Activated T-helper 2 cell treated with anti-CD3 and anti-CD28 coated beads, Interferon-gamma antibody, Interleukin-2, Interleukin-4, amounts not matched to agents 10 μg/mL and 5 μg/mL and 100 μg/mL, durations not matched to agents 14 hours and 24 hours and 36 hours (primary cell): ENCODE measurements at regions not wholly inside any gene's neighbourhood (a gene's known extent, or its start where the extent isn't known, plus 50 kb on each side); places are given as distances from the start of the nearest gene placed in this dataset.

Experiments
- DNase-seq: peaks from one replicate; pipeline ENCODE4 v3.0.0; 2021; ENCODE audit warnings: low spot score
- H3K27ac Mint-ChIP-seq: one replicate; pipeline ENCODE4 v1.8.0; 2021; ENCODE audit warnings: mixed read lengths
- H3K27me3 Mint-ChIP-seq: one replicate; pipeline ENCODE4 v1.8.0; 2021; ENCODE audit warnings: low read depth, mixed read lengths
- H3K36me3 Mint-ChIP-seq: one replicate; pipeline ENCODE4 v1.8.0; 2021; ENCODE audit warnings: low read depth, mixed read lengths
- H3K4me1 Mint-ChIP-seq: one replicate; pipeline ENCODE4 v1.8.0; 2021; ENCODE audit warnings: low read depth, mixed read lengths
- H3K4me3 Mint-ChIP-seq: one replicate; pipeline ENCODE4 v1.8.0; 2021; ENCODE audit warnings: low read depth, mild to moderate bottlenecking, moderate library complexity, mixed read lengths
- H3K9me3 Mint-ChIP-seq: one replicate; pipeline ENCODE4 v1.8.0; 2021; ENCODE audit warnings: mixed read lengths
- intact Hi-C: fragments of 100-400 bp; cut with micrococcal nuclease; formaldehyde crosslinking; loops from one replicate; pipeline ENCODE4 v1.15.1; 2023

DNA sequence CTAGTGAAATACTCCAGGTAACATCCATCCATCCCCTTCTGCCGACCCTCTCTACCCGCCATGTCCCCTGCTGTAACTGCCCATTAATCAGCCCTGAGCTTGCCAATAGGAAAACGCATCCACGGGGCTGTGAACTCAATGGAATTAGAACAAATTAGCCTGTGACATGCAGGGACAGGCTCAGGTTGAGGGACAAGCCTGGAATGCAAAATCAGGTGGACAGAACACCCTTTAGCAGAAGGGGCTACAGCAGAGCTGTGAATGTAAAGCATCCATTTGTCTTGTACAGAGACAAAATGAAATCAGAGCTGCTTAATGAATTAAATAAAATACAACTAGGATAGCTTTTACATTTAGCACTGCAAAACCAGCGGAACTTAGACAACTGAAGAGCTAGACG, 187.3 kb upstream of the SASH1 start:
- DNase-seq, result no peak
- Mint-ChIP-seq H3K4me3 (no peak overlapping the region), H3K9me3 (no peaks in the 10 kb centered on the region), H3K27ac (no peak overlapping the region), H3K27me3 (peaks cover 3% of the 10 kb centered on the region), H3K4me1 (no peaks in the 10 kb centered on the region), H3K36me3 (no peaks in the 10 kb centered on the region)
- intact Hi-C loops, result no loop called here

DNA sequence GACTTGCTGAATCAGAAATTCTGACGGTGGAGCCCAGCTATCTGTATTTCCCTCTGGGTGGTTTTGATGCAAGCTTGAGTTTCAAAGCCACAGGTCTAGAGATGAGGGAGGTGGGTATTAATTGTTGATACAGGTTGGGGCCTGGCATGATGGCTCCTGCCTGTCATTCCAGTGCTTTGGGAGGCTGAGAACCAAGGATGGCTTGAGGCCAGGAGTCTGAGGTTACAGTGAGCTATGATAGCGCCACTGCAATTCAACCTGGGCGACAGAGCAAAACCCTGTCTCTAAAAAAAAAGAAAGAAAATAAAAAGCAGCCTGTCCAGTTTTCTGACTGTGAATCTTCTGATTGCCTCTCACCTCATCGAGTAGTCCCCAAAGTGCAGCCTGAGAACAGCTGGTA, 184.8 kb upstream of the SASH1 start:
- DNase-seq, result no peak
- Mint-ChIP-seq H3K36me3 (no peaks in the 10 kb centered on the region), H3K9me3 (no peaks in the 10 kb centered on the region), H3K27me3 (no peaks in the 10 kb centered on the region), H3K4me3 (no peak overlapping the region), H3K4me1 (no peaks in the 10 kb centered on the region), H3K27ac (no peak overlapping the region)
- intact Hi-C loops, result no loop called here

DNA sequence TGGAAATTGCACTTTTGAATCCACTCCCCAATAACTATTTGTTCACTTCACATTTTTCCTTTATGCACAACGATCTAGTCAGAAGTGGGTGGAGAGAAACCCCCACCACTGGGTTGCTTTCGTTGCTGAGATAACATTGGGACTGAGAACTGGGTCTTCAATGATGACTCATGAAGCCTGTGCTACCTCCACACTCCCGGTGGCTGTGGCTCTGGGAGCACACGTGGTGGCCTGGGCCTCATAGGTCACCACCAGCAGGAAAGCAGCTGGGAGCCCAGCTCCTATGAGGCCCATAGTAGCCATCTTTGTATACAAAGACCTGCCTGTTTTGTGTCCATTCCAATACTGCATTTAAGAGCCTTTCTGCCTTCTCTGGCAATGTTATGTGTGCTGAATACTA, 178.0 kb upstream of the SASH1 start:
- no peaks in the 10 kb centered on the region for H3K4me1 Mint-ChIP-seq
- no peaks in the 10 kb centered on the region for H3K27me3 Mint-ChIP-seq
- H3K9me3 Mint-ChIP-seq, result no peaks in the 10 kb centered on the region
- no peaks in the 10 kb centered on the region for H3K36me3 Mint-ChIP-seq
- no peak for DNase-seq
- no peak overlapping the region for H3K27ac Mint-ChIP-seq
- no peak overlapping the region for H3K4me3 Mint-ChIP-seq
- intact Hi-C loops, result no loop called here

DNA sequence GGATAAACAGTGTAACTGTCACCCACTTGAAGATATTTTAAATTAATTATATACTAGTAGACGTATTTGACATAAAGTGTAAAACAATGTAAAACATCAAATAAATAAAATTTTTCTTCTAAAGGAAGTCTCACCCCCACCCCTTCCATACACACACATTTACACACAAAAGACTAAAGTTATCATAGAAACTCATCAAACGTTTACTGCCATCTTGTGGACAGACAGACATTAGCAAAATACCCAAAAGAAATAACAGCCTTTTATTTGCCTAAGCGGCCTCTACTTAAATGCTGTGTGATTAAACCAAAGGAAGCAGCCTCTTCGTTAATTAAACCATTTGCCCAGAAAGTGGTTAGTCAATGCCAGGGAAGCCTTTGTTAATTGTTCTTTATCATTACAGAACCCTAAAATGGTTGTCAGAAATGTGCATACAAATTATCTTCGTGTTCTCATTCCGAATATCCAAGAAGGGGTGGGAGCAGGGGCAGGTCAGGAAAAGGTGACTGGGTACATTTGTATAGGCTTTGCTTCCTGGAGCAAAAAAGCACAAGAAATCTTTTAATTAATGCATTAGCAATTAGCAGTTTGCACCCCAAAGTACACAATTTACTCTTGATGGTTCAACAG, 176.2 kb upstream of the SASH1 start:
- H3K4me3 Mint-ChIP-seq, result no peak overlapping the region
- DNase-seq, result no peak
- no peaks in the 10 kb centered on the region for H3K4me1 Mint-ChIP-seq
- intact Hi-C loops, result loop anchor here (1.0 kb wide), 2 partner anchors 21 to 659 kb away; no protein-coding TSS in a partner anchor
- H3K27ac Mint-ChIP-seq, result no peak overlapping the region
- no peaks in the 10 kb centered on the region for H3K27me3 Mint-ChIP-seq
- H3K9me3 Mint-ChIP-seq, result no peaks in the 10 kb centered on the region
- H3K36me3 Mint-ChIP-seq, result no peaks in the 10 kb centered on the region

DNA sequence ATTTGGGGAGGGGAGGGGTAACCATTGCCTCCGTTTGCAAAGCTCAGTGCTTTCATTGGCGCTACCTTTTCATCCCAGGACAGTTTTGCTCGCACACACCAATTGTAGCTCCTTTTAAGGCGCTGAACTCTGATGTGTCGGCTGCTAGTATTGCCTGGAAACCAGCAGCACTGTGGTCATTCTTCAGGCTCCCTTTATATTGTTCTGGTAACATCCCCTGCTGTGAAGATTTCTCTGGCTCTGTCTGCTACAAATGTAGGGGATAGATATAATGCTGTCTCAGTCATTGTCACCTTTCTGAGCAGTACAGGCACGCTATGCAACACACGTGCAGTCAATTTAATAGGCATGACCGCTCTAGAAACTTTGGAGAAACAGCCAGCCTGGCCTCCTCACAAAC, 172.9 kb upstream of the SASH1 start:
- intact Hi-C loops, result no loop called here
- H3K27ac Mint-ChIP-seq, result no peak overlapping the region
- H3K36me3 Mint-ChIP-seq, result no peaks in the 10 kb centered on the region
- H3K4me1 Mint-ChIP-seq, result no peaks in the 10 kb centered on the region
- H3K4me3 Mint-ChIP-seq, result no peak overlapping the region
- no peaks in the 10 kb centered on the region for H3K9me3 Mint-ChIP-seq
- no peak for DNase-seq
- no peaks in the 10 kb centered on the region for H3K27me3 Mint-ChIP-seq

DNA sequence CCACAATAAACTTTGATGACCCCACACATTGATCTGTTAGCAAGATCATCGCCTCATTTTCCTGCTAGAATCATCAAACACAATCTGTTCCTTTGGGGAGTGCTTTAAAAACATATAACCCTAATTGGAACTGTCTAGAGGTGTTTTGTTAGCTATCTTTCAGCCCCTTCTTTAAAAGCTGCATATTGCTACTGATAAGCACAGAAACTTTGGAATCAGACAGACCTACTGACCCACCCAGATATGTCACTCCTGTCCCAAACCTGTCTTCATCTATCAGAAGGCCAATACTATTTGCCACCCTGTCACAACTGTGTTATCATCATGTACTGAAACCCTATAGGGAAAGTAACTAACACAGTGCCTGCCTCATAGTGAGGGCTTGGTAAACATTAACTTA, 172.4 kb upstream of the SASH1 start:
- H3K4me3 Mint-ChIP-seq, result no peak overlapping the region
- H3K27ac Mint-ChIP-seq, result no peak overlapping the region
- intact Hi-C loops, result no loop called here
- H3K27me3 Mint-ChIP-seq, result no peaks in the 10 kb centered on the region
- no peaks in the 10 kb centered on the region for H3K36me3 Mint-ChIP-seq
- DNase-seq, result no peak
- no peaks in the 10 kb centered on the region for H3K9me3 Mint-ChIP-seq
- no peaks in the 10 kb centered on the region for H3K4me1 Mint-ChIP-seq

DNA sequence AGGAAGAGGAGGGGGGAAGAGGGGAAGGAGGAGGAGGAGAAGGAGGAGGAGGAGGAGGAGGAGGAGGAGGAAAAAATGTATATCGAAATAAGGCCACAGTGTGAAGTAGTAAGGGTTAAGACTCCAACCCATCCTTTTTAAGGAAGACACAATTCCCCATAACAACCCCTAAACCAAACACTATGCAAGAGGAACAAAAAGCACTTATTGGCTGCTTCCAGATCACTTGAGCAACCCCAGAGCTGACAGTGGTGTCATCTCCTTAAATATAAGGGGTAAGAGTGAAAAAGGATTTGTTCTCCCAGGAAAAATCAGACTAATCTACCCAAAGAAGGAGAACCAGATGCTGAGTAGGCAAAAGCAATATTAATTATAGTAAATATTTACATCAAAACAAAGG, 169.1 kb upstream of the SASH1 start:
- H3K36me3 Mint-ChIP-seq, result no peaks in the 10 kb centered on the region
- no peak overlapping the region for H3K27ac Mint-ChIP-seq
- no peaks in the 10 kb centered on the region for H3K4me1 Mint-ChIP-seq
- H3K27me3 Mint-ChIP-seq, result no peaks in the 10 kb centered on the region
- H3K4me3 Mint-ChIP-seq, result no peak overlapping the region
- intact Hi-C loops, result no loop called here
- no peak for DNase-seq
- H3K9me3 Mint-ChIP-seq, result no peaks in the 10 kb centered on the region

DNA sequence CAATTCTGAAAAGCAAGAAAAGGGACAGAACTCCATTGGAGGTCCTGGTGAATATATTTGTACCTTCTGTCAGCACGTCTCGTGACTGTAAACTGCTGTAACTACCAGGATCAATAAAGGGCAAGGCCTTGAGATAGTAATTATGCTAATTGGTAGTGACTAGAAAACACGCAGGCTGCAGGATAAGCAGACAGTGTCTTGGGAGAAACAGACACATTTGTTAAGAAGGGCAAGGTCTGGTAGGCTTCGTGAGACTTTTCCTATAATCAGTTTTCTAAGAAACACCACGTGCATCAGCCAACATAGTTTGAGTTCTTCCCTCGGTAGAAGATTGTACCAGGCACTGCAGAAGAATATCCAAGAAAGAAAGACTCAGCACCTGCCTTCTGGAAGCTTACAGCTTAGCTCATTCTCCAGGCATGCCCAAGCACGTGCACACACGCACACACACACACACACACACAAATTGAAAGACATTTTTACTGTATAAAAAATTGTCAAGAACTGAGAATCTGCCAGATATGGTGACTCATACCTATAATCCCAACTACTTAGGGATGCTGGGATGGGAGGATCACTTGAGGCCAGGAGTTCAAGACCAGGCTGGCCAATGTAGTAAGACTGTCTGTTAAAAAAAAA, 167.0 kb upstream of the SASH1 start:
- H3K9me3 Mint-ChIP-seq, result no peaks in the 10 kb centered on the region
- no peaks in the 10 kb centered on the region for H3K36me3 Mint-ChIP-seq
- H3K27me3 Mint-ChIP-seq, result no peaks in the 10 kb centered on the region
- no peak overlapping the region for H3K27ac Mint-ChIP-seq
- no peaks in the 10 kb centered on the region for H3K4me1 Mint-ChIP-seq
- H3K4me3 Mint-ChIP-seq, result no peak overlapping the region
- intact Hi-C loops, result no loop called here
- DNase-seq, result no peak

DNA sequence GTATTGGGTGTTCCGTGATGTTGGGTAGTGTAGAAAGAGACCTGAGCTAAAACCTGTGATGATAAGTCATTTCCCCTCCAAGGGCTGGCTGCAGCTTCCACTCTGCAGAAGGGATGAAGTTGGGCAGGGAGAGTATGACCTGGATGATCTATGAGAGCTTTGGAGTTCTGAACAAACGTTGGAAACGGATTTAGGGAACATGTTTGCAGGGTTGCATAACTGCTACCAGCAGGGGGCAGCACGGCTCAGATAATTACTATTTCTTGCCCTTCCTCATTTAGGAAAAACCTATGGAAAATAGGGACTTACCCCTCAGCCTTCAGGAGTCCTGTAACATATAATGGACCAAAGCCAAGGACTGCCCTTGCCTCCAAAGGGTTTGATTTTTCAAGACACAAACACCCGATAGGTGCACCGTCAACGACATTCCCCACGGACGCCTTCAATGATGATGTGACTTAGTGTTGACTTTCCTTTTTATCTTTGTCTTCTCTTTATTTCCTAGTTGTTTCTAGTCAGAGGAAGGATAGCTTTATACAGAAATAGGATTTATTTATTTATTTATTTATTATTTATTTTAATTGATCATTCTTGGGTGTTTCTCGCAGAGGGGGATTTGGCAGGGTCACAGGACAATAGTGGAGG, 164.9 kb upstream of the SASH1 start:
- Mint-ChIP-seq H3K9me3 (no peaks in the 10 kb centered on the region), H3K27me3 (peaks cover 3% of the 10 kb centered on the region)

DNA sequence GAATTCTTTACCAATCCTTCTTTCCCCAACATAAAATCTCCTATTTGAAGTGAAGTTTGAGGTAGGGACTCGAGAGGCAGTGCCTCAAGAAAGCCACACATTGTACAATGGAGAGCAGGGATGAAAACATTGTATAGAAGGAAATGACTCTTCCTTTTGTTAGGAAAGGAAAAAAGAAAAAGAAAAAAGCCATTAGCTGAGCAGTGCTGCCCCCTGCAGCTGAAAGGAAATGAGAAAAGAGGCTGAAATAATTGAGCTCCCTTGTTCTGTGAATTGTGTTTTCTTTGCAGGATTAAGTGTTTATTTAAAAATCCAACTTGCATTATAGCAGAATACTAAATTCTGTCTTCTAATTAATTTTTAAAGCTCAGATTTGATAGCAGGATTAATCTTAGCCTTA, 162.9 kb upstream of the SASH1 start:
- Mint-ChIP-seq H3K4me3 (no peak overlapping the region), H3K36me3 (no peaks in the 10 kb centered on the region), H3K9me3 (no peaks in the 10 kb centered on the region), H3K4me1 (no peaks in the 10 kb centered on the region), H3K27me3 (peaks cover 6% of the 10 kb centered on the region), H3K27ac (no peak overlapping the region)
- intact Hi-C loops, result no loop called here
- DNase-seq, result no peak

More for the DNA sequence above, 164.9 kb upstream of the SASH1 start:
- no peak overlapping the region for H3K27ac Mint-ChIP-seq
- H3K4me1 Mint-ChIP-seq, result no peaks in the 10 kb centered on the region
- H3K4me3 Mint-ChIP-seq, result no peak overlapping the region
- no peaks in the 10 kb centered on the region for H3K36me3 Mint-ChIP-seq
- DNase-seq, result no peak
- intact Hi-C loops, result loop anchor here (1.0 kb wide), 2 partner anchors 74 to 287 kb away; no protein-coding TSS in a partner anchor

DNA sequence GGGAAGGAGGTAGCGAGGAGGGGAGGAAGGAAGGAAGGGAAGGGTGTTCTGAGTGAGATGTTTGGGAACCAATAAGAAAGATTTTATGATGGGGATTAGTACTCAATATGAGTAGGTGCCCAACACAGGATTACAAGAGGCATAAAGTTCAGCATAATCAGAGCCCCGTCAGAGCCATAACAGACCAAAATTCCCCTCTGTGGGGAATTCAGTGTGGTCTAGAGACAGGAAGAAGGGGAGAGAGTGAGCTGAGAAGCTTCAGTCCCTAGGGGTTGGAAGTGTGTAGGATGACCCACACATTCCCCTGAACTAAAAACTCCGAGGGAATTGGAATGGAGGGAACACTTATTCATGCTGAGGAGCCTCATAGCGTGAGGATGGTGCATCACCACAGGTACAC, 160.3 kb upstream of the SASH1 start:
- no peaks in the 10 kb centered on the region for H3K36me3 Mint-ChIP-seq
- no peak for DNase-seq
- no peaks in the 10 kb centered on the region for H3K4me1 Mint-ChIP-seq
- no peak overlapping the region for H3K4me3 Mint-ChIP-seq
- intact Hi-C loops, result no loop called here
- peaks cover 12% of the 10 kb centered on the region for H3K27me3 Mint-ChIP-seq
- no peak overlapping the region for H3K27ac Mint-ChIP-seq
- H3K9me3 Mint-ChIP-seq, result no peaks in the 10 kb centered on the region

DNA sequence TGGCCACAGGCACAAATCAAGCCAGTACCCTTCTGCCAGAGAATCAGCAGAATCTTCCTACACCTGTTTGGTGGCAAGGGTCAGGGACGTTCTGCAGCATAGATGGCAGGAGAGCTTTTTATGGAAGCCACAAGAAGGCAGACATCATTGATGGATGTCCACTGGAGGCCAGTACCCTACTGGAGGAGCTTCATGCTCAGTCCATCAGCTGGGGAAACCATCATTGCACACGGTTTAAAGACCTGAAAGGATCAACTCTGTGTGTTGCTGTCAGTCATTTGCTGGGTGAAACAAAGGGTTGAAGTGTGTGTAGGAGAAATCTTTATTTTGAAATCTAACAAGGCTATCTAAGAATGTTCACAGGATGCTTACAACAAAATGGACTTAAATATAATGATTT, 158.9 kb upstream of the SASH1 start:
- Mint-ChIP-seq H3K9me3 (no peaks in the 10 kb centered on the region), H3K36me3 (no peaks in the 10 kb centered on the region), H3K27me3 (peaks cover 16% of the 10 kb centered on the region), H3K27ac (no peak overlapping the region), H3K4me1 (no peaks in the 10 kb centered on the region), H3K4me3 (no peak overlapping the region)
- intact Hi-C loops, result no loop called here
- no peak for DNase-seq

DNA sequence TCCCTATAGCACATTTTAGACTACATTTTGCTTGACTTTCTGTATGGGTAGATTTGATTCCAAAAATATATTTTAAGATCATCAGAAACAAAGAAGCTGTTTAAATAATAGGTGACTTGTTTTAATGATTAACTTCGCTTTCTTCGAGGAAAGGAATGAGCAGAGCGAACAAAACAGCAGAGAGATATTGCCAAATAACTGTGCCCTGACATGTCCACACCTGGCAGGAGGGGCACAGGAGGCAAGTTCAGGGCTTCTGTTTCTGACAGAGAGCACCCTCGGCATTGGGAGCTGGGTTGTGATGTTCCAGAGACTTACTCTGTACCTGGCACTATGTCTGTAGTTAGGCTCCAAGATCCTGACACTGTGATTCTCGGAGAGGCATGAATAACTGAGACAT, 155.7 kb upstream of the SASH1 start:
- Mint-ChIP-seq H3K4me1 (no peaks in the 10 kb centered on the region), H3K4me3 (no peak overlapping the region), H3K27me3 (peaks cover 24% of the 10 kb centered on the region), H3K9me3 (no peaks in the 10 kb centered on the region), H3K36me3 (no peaks in the 10 kb centered on the region), H3K27ac (no peak overlapping the region)
- intact Hi-C loops, result no loop called here
- no peak for DNase-seq
